H1 (cell line): ENCODE measurements at regions not wholly inside any gene's neighbourhood (a gene's known extent, or its start where the extent isn't known, plus 50 kb on each side); places are given as distances from the start of the nearest gene placed in this dataset.

Experiments used
- CTCF ChIA-PET: fragments of 300-600 bp; sonication (Branson Sonifier 250); formaldehyde crosslinking; loops from one replicate; lab custom pipeline; 2021; ENCODE audit not compliant: partially characterized antibody; lab: Charles Lee
- POLR2A ChIA-PET: fragments of 300-600 bp; sonication (Branson Sonifier 250); formaldehyde crosslinking; loops from one replicate; lab custom pipeline; 2021; ENCODE audit warnings: inconsistent platforms; ENCODE audit not compliant: partially characterized antibody; lab: Charles Lee
- DNase-seq, 2 experiments: peaks; one replicate each; pipeline versions ENCODE4 v3.0.0 to v3.0.0-alpha.2; 2010 to 2022; ENCODE audit warnings: low spot score in 2 of 2, low read depth in 1 of 2, mixed read lengths in 1 of 2
- FAIRE-seq: peaks from 2 replicates; lab custom pipeline; 2011; peaks lifted over from hg19 to GRCh38; lab: Jason Lieb, UNC
- H2AFZ ChIP-seq: 2 replicates; pipeline ENCODE4 v1.8.1; 2012; ENCODE audit warnings: low read length, inconsistent platforms
- H2AK5ac ChIP-seq: 2 replicates; pipeline ENCODE4 v1.6.1; 2013; ENCODE audit warnings: low read depth, low read length
- H2BK120ac ChIP-seq: replicated peaks from 2 replicates; pipeline ENCODE3; 2013; ENCODE audit warnings: low read depth, low read length, inconsistent platforms
- H2BK12ac ChIP-seq: 2 replicates; pipeline ENCODE4 v1.6.1; 2013; ENCODE audit warnings: low read depth, low read length
- H2BK15ac ChIP-seq: 2 replicates; pipeline ENCODE4 v1.6.1; 2013; ENCODE audit warnings: low read length
- H2BK20ac ChIP-seq: 2 replicates; pipeline ENCODE4 v1.6.1; 2013; ENCODE audit warnings: low read length
- H2BK5ac ChIP-seq: 2 replicates; pipeline ENCODE4 v1.6.1; 2013; ENCODE audit warnings: low read depth, low read length
- H3K14ac ChIP-seq: 2 replicates; pipeline ENCODE4 v1.6.1; 2013; ENCODE audit warnings: inconsistent platforms; ENCODE audit not compliant: insufficient read length
- H3K18ac ChIP-seq: 2 replicates; pipeline ENCODE4 v1.6.1; 2013; ENCODE audit warnings: low read length; ENCODE audit errors: extremely low read depth
- H3K23ac ChIP-seq: 2 replicates; pipeline ENCODE4 v1.6.1; 2013; ENCODE audit warnings: inconsistent platforms; ENCODE audit not compliant: insufficient read length
- H3K23me2 ChIP-seq: 2 replicates; pipeline ENCODE4 v1.6.1; 2013; ENCODE audit warnings: low read depth, low read length
- H3K27ac ChIP-seq: 2 replicates; pipeline ENCODE4 v1.6.1; 2011; ENCODE audit warnings: low read depth, low read length, inconsistent platforms
- H3K27me3 ChIP-seq, 4 experiments: replicated peaks in 1 of 4; 1 replicate in 1 of 4; 2 replicates in 3 of 4; pipeline versions ENCODE4 v1.6.1 to v1.8.1; 2011 to 2013; ENCODE audit warnings: low read length in 3 of 4, mild to moderate bottlenecking in 3 of 4, inconsistent platforms in 2 of 4, mixed read lengths in 2 of 4, moderate library complexity in 1 of 4; ENCODE audit not compliant: control insufficient read depth in 3 of 4, insufficient read depth in 3 of 4; ENCODE audit errors: extremely low read depth in 1 of 4
- H3K36me3 ChIP-seq, 4 experiments: 2 replicates each; pipeline versions ENCODE4 v1.6.1 to v1.8.1; 2011 to 2013; ENCODE audit warnings: mild to moderate bottlenecking in 4 of 4, low read length in 3 of 4, moderate library complexity in 2 of 4, control low read depth in 1 of 4, inconsistent platforms in 1 of 4; ENCODE audit not compliant: insufficient read depth in 4 of 4, control insufficient read depth in 2 of 4
- H3K4ac ChIP-seq: replicated peaks from 2 replicates; pipeline ENCODE3; 2013; ENCODE audit warnings: low read length, low read depth, mixed read lengths, inconsistent platforms; ENCODE audit not compliant: insufficient read length
- H3K4me1 ChIP-seq, 4 experiments: replicated peaks in 1 of 4; 1 replicate in 1 of 4; 2 replicates in 3 of 4; pipeline versions ENCODE4 v1.6.1 to v1.8.1; 2011 to 2013; ENCODE audit warnings: low read length in 3 of 4, inconsistent platforms in 2 of 4, mixed read lengths in 1 of 4; ENCODE audit not compliant: insufficient read depth in 4 of 4, control insufficient read depth in 3 of 4
- H3K4me2 ChIP-seq, 2 experiments: 2 replicates each; pipeline versions ENCODE4 v1.6.1 to v1.8.1; 2011 to 2013; ENCODE audit warnings: low read depth in 2 of 2, low read length in 2 of 2, control low read depth in 1 of 2, inconsistent platforms in 1 of 2, mild to moderate bottlenecking in 1 of 2; ENCODE audit not compliant: insufficient read depth in 1 of 2
- H3K4me3 ChIP-seq, 4 experiments: fragments of 200-600, 300-600 bp in 1 of 4; sonication (generic), shearing (Covaris generic), sonication (Bioruptor Twin) in 1 of 4; 2 replicates each; pipeline versions ENCODE4 v1.5.1 to v1.8.1; 2011 to 2016; ENCODE audit warnings: low read length in 4 of 4, low read depth in 3 of 4, control low read depth in 2 of 4, inconsistent platforms in 2 of 4, mild to moderate bottlenecking in 2 of 4, mixed read lengths in 1 of 4, moderate library complexity in 1 of 4; ENCODE audit not compliant: insufficient read depth in 2 of 4; ENCODE audit errors: extremely low read depth in 1 of 4
- H3K56ac ChIP-seq: replicated peaks from 2 replicates; pipeline ENCODE3; 2013; ENCODE audit warnings: low read depth, mild to moderate bottlenecking, mixed read lengths, low read length, inconsistent platforms; ENCODE audit not compliant: insufficient read length
- H3K79me1 ChIP-seq: 2 replicates; pipeline ENCODE4 v1.6.1; 2013; ENCODE audit warnings: low read depth, low read length, control low read depth
- H3K79me2 ChIP-seq, 2 experiments: 2 replicates each; pipeline versions ENCODE4 v1.6.1 to v1.8.1; 2012 to 2013; ENCODE audit warnings: low read length in 2 of 2, mild to moderate bottlenecking in 2 of 2, inconsistent platforms in 1 of 2; ENCODE audit not compliant: insufficient read depth in 2 of 2, control insufficient read depth in 1 of 2
- H3K9ac ChIP-seq, 4 experiments: replicated peaks in 1 of 4; 1 replicate in 1 of 4; 2 replicates in 3 of 4; pipeline versions ENCODE4 v1.6.1 to v1.8.1; 2011 to 2013; ENCODE audit warnings: low read depth in 3 of 4, low read length in 3 of 4, control low read depth in 2 of 4, mild to moderate bottlenecking in 2 of 4, moderate library complexity in 2 of 4, inconsistent platforms in 1 of 4; ENCODE audit errors: extremely low read depth in 1 of 4
- H3K9me3 ChIP-seq, 2 experiments: 2 replicates each; pipeline versions ENCODE4 v1.6.1 to v1.8.1; 2012 to 2013; ENCODE audit warnings: mild to moderate bottlenecking in 2 of 2, moderate library complexity in 2 of 2, control low read depth in 1 of 2, inconsistent platforms in 1 of 2, low read depth in 1 of 2, low read length in 1 of 2, mixed read lengths in 1 of 2; ENCODE audit not compliant: insufficient read depth in 2 of 2
- H4K20me1 ChIP-seq, 2 experiments: replicated peaks in 1 of 2; 2 replicates each; pipeline versions ENCODE3 to v1.8.1; 2011 to 2013; ENCODE audit warnings: inconsistent platforms in 2 of 2, low read length in 2 of 2, mild to moderate bottlenecking in 1 of 2; ENCODE audit not compliant: insufficient read depth in 2 of 2, control insufficient read depth in 1 of 2
- H4K5ac ChIP-seq: 2 replicates; pipeline ENCODE4 v1.6.1; 2013; ENCODE audit warnings: low read length, low read depth, mixed read lengths, inconsistent platforms; ENCODE audit not compliant: insufficient read length
- H4K8ac ChIP-seq: 2 replicates; pipeline ENCODE4 v1.8.0; 2013; ENCODE audit warnings: mild to moderate bottlenecking, moderate library complexity, low read length, inconsistent platforms; ENCODE audit not compliant: insufficient read depth; ENCODE audit errors: extremely low read depth
- H4K91ac ChIP-seq: replicated peaks from 2 replicates; pipeline ENCODE3; 2013; ENCODE audit warnings: low read length, mixed read lengths, inconsistent platforms; ENCODE audit not compliant: insufficient read length
- BACH1 ChIP-seq: IDR thresholded peaks from 2 replicates; pipeline ENCODE4 v1.6.1; 2012; ENCODE audit warnings: low read length, improper control_type of control experiment
- CBX8 ChIP-seq: fragments of 300-800, 300-1000 bp; sonication (generic); IDR thresholded peaks from 2 replicates; pipeline ENCODE4 v1.7.1; 2016; ENCODE audit warnings: low read depth, low read length, borderline replicate concordance
- EGR1 ChIP-seq: IDR thresholded peaks from 2 replicates; pipeline ENCODE4 v1.6.1; 2011; ENCODE audit warnings: low read depth, low read length, borderline replicate concordance
- EZH2 ChIP-seq: fragments of 200-600 bp; sonication (generic); IDR thresholded peaks from 2 replicates; pipeline ENCODE4 v1.7.1; 2012; ENCODE audit warnings: low read depth, mild to moderate bottlenecking, moderate library complexity, low read length, inconsistent platforms; ENCODE audit not compliant: severe bottlenecking
- FOSL1 ChIP-seq: IDR thresholded peaks from 2 replicates; pipeline ENCODE4 v1.6.1; 2011; ENCODE audit warnings: mild to moderate bottlenecking, low read depth, low read length, moderate library complexity; ENCODE audit not compliant: insufficient read depth
- JUND ChIP-seq: IDR thresholded peaks from 2 replicates; pipeline ENCODE4 v1.6.1; 2011; ENCODE audit warnings: mild to moderate bottlenecking, improper control_type of control experiment, low read length
- SUZ12 ChIP-seq: fragments of 200-600 bp; sonication (generic); IDR thresholded peaks from 2 replicates; pipeline ENCODE4 v1.6.1; 2012; ENCODE audit warnings: mild to moderate bottlenecking, inconsistent platforms, low read length, moderate library complexity, mixed read lengths
- TAF1 ChIP-seq: IDR thresholded peaks from 2 replicates; pipeline ENCODE4 v1.6.1; 2011; ENCODE audit warnings: mild to moderate bottlenecking, low read depth, low read length
- TAF7 ChIP-seq: optimal IDR thresholded peaks from 2 replicates; pipeline ENCODE3; 2011; ENCODE audit warnings: low read depth, mild to moderate bottlenecking, inconsistent platforms, low read length, moderate library complexity, borderline replicate concordance
- ZNF274 ChIP-seq: IDR thresholded peaks from 2 replicates; pipeline ENCODE4 v1.7.0; 2012; ENCODE audit warnings: low read length, borderline replicate concordance; ENCODE audit errors: extremely low read depth
- WGBS, 2 experiments: shearing (Covaris generic) in 1 of 2; methylation state at CpG; one replicate each; pipeline versions ENCODE4 v1.1.6 to v1.1.7; 2013 to 2015; ENCODE audit warnings: low lambda C conversion rate in 2 of 2, mixed read lengths in 2 of 2, inconsistent platforms in 1 of 2, low coverage in 1 of 2, missing lambda C conversion rate in 1 of 2; ENCODE audit not compliant: insufficient replicate concordance in 2 of 2, insufficient coverage in 1 of 2, insufficient read length in 1 of 2; ENCODE audit errors: extremely low coverage in 1 of 2, missing lambda C conversion rate in 1 of 2; 5-methylcytosine and 5-hydroxymethylcytosine counted together

GRCh38 chr11:37843603-37844002 lies 1245.6 kb upstream of the RAG2 start:
- Histone ChIP-seq H2BK12ac (no peak overlapping the region), H3K79me1 (no peaks in the 10 kb centered on the region), H3K4ac (no peak overlapping the region), H3K23me2 (no peaks in the 10 kb centered on the region), H2BK120ac (no peak overlapping the region), H4K20me1 (no peaks in the 10 kb centered on the region), H3K4me1 (no peaks in the 10 kb centered on the region), H2AK5ac (no peak overlapping the region), H3K9me3 (no peaks in the 10 kb centered on the region), H3K9ac (no peak overlapping the region), H2AFZ (no peak overlapping the region), H3K27ac (no peak overlapping the region), H2BK15ac (no peak overlapping the region), H4K91ac (no peak overlapping the region), H3K4me2 (no peak overlapping the region), H3K4me3 (no peak overlapping the region), H3K18ac (no peak overlapping the region), H3K36me3 (no peaks in the 10 kb centered on the region), H3K56ac (no peak overlapping the region), H2BK5ac (no peak overlapping the region), H4K8ac (no peak overlapping the region), H3K23ac (no peak overlapping the region), H2BK20ac (no peak overlapping the region), H3K79me2 (no peaks in the 10 kb centered on the region), H4K5ac (no peak overlapping the region), H3K14ac (no peak overlapping the region), H3K27me3 (no peaks in the 10 kb centered on the region)
- POLR2A ChIA-PET: no interaction called here
- FAIRE-seq: no peak
- no peak for DNase-seq
- 92% methylated on average over 2 of the region's 2 CpGs; no CpG with 5 or more reads in 1 of the 2 experiments for WGBS, 2 experiments
- CTCF ChIA-PET: no interaction called here
- no peak for TF ChIP-seq JUND
- TF ChIP-seq CBX8: no peak
- no peak for TF ChIP-seq FOSL1
- TF ChIP-seq ZNF274: no peak
- TF ChIP-seq SUZ12: no peak
- TF ChIP-seq EZH2: no peak
- no peak for TF ChIP-seq EGR1
- TF ChIP-seq TAF7: no peak
- no peak for TF ChIP-seq BACH1
- no peak for TF ChIP-seq TAF1
